Epithelial cell of proximal tubule (primary cell): ENCODE measurements at regions not wholly inside any gene's neighbourhood (a gene's known extent, or its start where the extent isn't known, plus 50 kb on each side); places are given as distances from the start of the nearest gene placed in this dataset.

Source experiments
- DNase-seq: peaks from one replicate; pipeline ENCODE4 v3.0.0-alpha.2; 2011; ENCODE audit warnings: low read depth
- H3K4me3 ChIP-seq: 2 replicates; pipeline ENCODE4 v1.5.1; 2011; ENCODE audit warnings: low read depth, mild to moderate bottlenecking, low read length
- TF ChIP-seq, protein P1 (sequence below): conservative IDR thresholded peaks from 2 replicates; pipeline ENCODE4 v1.5.1; 2012; ENCODE audit warnings: low read depth, mild to moderate bottlenecking, low read length

DNA sequence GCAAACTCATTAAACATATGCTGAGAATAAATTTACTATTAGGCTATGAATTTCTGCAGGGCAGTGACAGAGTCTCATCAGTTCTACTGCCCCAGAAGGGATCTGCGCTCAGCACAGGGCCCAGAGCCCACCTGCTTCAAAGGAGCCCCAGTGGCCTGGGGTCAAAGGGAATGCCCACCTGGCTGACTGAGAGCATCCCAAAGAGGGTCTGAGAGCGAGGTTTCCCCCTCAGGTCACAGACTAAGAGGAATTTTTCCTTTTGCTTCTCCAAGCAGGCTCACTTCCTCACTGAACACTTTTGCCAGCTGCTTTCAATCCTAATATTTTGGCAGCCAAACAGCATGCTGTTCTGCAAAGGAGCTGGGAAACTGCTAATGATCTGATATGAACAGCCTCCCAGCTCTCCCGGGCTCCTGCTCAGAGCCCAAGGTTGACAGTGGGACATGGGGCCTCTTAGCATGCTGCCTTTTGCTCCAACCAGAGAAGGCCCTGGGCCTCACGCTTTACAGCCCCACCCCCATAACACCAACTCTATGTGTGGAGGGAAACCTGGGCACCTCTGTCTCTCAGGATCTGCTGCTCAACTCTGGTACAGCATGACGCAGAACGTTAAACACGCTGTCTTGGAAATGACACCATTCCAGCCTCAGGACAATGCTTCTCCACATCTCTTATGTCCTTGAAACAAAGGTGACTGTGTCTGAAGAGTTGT, 70.7 kb upstream of the SYT6 start:
- no peak overlapping the region for H3K4me3 ChIP-seq
- TF ChIP-seq, protein P1, sequence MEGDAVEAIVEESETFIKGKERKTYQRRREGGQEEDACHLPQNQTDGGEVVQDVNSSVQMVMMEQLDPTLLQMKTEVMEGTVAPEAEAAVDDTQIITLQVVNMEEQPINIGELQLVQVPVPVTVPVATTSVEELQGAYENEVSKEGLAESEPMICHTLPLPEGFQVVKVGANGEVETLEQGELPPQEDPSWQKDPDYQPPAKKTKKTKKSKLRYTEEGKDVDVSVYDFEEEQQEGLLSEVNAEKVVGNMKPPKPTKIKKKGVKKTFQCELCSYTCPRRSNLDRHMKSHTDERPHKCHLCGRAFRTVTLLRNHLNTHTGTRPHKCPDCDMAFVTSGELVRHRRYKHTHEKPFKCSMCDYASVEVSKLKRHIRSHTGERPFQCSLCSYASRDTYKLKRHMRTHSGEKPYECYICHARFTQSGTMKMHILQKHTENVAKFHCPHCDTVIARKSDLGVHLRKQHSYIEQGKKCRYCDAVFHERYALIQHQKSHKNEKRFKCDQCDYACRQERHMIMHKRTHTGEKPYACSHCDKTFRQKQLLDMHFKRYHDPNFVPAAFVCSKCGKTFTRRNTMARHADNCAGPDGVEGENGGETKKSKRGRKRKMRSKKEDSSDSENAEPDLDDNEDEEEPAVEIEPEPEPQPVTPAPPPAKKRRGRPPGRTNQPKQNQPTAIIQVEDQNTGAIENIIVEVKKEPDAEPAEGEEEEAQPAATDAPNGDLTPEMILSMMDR, result no peak
- DNase-seq, result no peak

DNA sequence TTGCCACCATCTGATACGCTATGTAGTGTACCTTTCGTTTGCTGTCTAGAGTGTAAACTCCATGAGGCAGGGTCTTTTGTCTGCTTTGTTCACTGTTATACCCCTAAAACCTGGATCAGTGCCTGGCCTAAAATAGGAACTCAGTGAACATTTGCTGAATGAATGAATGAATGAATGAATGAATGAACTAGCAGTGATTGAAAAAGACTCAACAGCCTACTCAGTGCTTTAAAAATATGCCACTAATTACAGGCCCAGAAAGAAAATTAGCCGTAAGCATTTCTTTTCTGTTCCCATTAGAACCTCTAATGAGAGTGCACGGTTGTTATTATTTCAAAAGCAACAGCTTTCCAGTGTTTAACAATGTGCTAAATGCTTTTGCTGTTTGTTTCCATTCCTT, 69.3 kb upstream of the SYT6 start:
- no peak overlapping the region for H3K4me3 ChIP-seq
- no peak for DNase-seq
- TF ChIP-seq, protein P1, result no peak

DNA sequence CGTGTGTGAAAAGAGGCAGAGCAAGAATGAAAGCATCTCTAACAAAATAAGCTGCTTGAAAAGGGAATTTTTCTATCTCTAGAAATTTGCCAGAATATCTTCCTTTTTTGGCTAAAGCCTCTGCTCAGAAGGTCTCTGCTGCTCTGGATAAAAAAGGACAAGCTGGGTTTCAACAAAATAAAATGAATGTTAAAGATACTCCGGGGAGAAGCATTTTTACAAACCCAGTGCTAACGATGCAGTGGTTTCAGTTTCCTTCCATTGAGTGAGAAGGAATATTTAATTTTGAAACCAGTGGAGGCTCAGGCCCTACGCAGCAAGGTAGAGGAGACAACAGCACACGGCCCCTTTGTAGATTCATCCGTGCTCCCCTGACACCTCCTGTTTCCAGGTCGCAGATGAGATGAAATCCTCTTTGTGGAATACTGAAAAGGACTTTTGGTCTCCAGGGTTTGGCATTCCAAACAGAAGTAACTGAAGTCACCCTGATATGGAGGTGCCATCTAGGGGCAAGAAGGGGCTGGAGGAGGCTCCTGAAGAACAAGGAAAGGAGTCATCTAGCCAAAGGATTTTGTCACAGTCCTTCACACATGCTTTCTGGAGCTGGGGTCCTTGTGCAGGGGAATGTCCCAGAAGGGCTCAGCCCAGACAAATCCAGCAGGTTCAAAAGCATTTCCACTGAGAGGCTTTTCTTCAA, 65.7 kb upstream of the SYT6 start:
- no peak for DNase-seq
- TF ChIP-seq, protein P1, result peak; percentile 33
- no peak overlapping the region for H3K4me3 ChIP-seq

DNA sequence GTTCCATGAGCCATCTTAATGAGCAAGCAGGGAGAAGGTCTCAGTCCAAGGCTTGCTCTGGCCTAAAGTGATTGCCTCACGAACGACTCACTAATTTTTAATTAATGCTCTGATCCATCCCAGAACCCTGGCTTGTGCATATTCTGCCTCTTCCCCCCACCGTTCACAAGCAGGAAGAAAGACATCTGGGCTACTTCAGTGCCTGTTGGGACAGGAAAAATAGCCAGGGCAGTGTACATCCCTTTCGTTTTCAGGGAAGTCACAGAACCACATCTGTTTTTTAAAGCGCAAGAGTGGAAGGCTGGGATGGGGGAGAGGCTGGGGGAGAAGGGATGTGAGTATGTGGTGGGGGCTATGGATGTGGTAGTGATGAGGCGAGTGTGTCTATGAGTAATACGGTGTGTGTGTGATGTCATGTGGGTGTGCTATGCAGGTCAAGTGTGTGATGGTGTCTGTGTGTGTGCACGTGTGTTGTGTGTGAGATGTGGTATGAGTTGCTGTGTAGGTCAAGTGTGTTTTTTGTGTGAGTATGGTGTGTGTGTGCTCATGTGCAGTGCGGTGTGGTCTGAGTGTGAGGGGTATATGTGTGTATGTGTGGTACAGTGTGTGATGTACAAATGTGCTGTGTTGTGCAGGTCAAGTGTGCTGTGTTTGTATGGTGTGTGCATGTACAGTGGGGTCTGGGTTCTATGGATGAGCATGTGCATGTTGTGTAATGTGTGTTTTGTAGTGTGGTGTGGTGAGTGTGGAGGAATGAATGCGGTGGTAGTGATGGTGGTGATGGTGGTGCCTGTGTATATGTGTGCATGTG, 64.9 kb upstream of the SYT6 start:
- DNase-seq, result no peak
- TF ChIP-seq, protein P1, result no peak
- H3K4me3 ChIP-seq, result no peak overlapping the region

DNA sequence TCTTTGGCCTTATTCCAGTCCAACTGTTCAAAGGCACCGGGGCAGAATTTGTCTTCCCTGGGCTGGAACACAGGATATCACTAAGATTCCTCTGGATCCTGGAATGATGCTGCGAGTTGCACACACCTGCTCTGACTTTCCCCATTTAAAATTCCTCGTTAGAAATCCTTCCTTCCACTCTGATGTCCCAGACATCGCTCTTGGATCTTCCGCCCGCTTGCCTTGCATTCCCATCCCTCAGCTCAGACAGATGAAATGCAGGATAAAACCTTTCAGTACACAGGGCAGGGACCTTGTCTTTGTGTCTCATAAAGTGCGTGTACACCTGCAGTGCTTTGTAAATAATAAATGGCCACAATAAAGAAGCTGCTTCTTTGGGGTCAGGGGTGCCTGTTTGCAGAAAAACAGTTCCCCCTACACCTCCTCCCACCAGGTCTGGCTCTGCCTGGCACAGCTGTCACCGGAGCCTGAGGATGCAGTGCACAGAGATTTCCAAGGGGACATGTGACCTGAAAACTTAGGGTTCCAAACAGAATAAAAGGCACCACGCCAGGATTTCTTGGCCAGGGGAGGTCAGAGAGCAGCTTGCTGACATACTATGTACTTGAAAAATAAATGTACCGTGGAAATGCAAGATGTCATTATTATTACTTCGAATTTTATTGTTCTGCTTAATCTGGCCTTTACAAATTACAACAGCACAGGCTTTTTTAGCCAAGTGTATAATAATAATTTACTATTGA, 62.9 kb upstream of the SYT6 start:
- DNase-seq, result no peak
- H3K4me3 ChIP-seq, result no peak overlapping the region
- TF ChIP-seq, protein P1, result no peak

DNA sequence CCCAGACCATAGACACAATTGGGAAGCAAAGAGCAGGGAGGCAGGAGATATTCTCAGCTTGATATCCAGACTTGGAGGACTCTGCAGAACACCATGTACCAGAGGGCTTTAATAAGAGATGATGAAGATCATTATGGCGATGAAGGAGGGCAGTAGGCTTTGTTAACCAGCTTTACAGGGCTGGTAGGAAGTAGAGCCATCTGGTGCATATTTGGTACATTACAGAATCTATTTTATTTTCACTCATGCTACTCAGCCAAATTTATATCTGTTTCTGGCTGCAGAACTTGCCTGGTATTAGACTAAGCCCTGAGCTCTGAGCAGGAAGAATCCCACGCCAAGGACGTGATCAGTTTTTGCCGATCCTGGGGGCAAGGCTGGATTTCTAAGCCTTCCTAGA, 61.8 kb upstream of the SYT6 start:
- H3K4me3 ChIP-seq, result no peak overlapping the region
- TF ChIP-seq, protein P1, result no peak

More for the DNA sequence above, 61.8 kb upstream of the SYT6 start:
- DNase-seq, result no peak
